ENCODE measurements at regions not wholly inside any gene's neighbourhood (a gene's known extent, or its start where the extent isn't known, plus 50 kb on each side); places are given as distances from the start of the nearest gene placed in this dataset.

GRCh38 chr4:10750714-10751113, 66.1 kb upstream of the CLNK start:
- ATAC-seq (replicated peaks; ENCODE audit: extremely low read depth, poor library complexity, severe bottlenecking) (no peak), DNase-seq (ENCODE audit: low spot score in 2 of 2) (no peak)
- H3K4me1 Mint-ChIP-seq, result no peaks in the 10 kb centered on the region
- no peak overlapping the region for H3K4me3 Mint-ChIP-seq
- peaks cover 5% of the 10 kb centered on the region for H3K9me3 Mint-ChIP-seq
- no peaks in the 10 kb centered on the region for H3K36me3 Mint-ChIP-seq (ENCODE audit: insufficient read depth)
- H3K27me3 Mint-ChIP-seq, result no peaks in the 10 kb centered on the region
- H3K27ac Mint-ChIP-seq (ENCODE audit: low read depth), result no peak overlapping the region

GRCh38 chr4:10747186-10747585, 62.6 kb upstream of the CLNK start:
- DNase-seq (ENCODE audit: low spot score in 2 of 2), result no peak
- Mint-ChIP-seq H3K9me3 (peaks cover 5% of the 10 kb centered on the region), H3K27ac (ENCODE audit: low read depth) (no peak overlapping the region), H3K36me3 (ENCODE audit: insufficient read depth) (no peaks in the 10 kb centered on the region), H3K4me1 (no peaks in the 10 kb centered on the region), H3K4me3 (no peak overlapping the region), H3K27me3 (no peaks in the 10 kb centered on the region)
- ATAC-seq (replicated peaks; ENCODE audit: extremely low read depth, poor library complexity, severe bottlenecking), result peak; percentile 10

- Mint-ChIP-seq H3K9me3 (peaks cover 5% of the 10 kb centered on the region), H3K27me3 (no peaks in the 10 kb centered on the region), H3K36me3 (ENCODE audit: insufficient read depth) (no peaks in the 10 kb centered on the region), H3K4me1 (no peaks in the 10 kb centered on the region), H3K27ac (ENCODE audit: low read depth) (no peak overlapping the region), H3K4me3 (no peak overlapping the region)
- DNase-seq (ENCODE audit: low spot score in 2 of 2), result no peak
- ATAC-seq (replicated peaks; ENCODE audit: extremely low read depth, poor library complexity, severe bottlenecking), result no peak
These were observed 62.0 kb upstream of the CLNK start for GRCh38 chr4:10746371-10747171.

GRCh38 chr4:10743357-10743756, 58.8 kb upstream of the CLNK start:
- no peak overlapping the region for H3K4me3 Mint-ChIP-seq
- no peak for ATAC-seq (replicated peaks; ENCODE audit: extremely low read depth, poor library complexity, severe bottlenecking)
- H3K27ac Mint-ChIP-seq (ENCODE audit: low read depth), result no peak overlapping the region
- H3K9me3 Mint-ChIP-seq, result no peaks in the 10 kb centered on the region
- H3K36me3 Mint-ChIP-seq (ENCODE audit: insufficient read depth), result no peaks in the 10 kb centered on the region
- H3K4me1 Mint-ChIP-seq, result no peaks in the 10 kb centered on the region
- no peaks in the 10 kb centered on the region for H3K27me3 Mint-ChIP-seq
- no peak for DNase-seq (ENCODE audit: low spot score in 2 of 2)

GRCh38 chr4:10741961-10742699, 57.6 kb upstream of the CLNK start:
- no peak overlapping the region for H3K4me3 Mint-ChIP-seq
- no peak overlapping the region for H3K27ac Mint-ChIP-seq (ENCODE audit: low read depth)
- H3K9me3 Mint-ChIP-seq, result no peaks in the 10 kb centered on the region
- DNase-seq (ENCODE audit: low spot score in 2 of 2), result no peak
- no peaks in the 10 kb centered on the region for H3K27me3 Mint-ChIP-seq
- no peak for ATAC-seq (replicated peaks; ENCODE audit: extremely low read depth, poor library complexity, severe bottlenecking)
- H3K4me1 Mint-ChIP-seq, result no peaks in the 10 kb centered on the region
- H3K36me3 Mint-ChIP-seq (ENCODE audit: insufficient read depth), result no peaks in the 10 kb centered on the region

GRCh38 chr4:10740891-10741620, 56.5 kb upstream of the CLNK start:
- Mint-ChIP-seq H3K4me1 (no peaks in the 10 kb centered on the region), H3K27me3 (no peaks in the 10 kb centered on the region), H3K9me3 (no peaks in the 10 kb centered on the region), H3K4me3 (no peak overlapping the region), H3K27ac (ENCODE audit: low read depth) (no peak overlapping the region), H3K36me3 (ENCODE audit: insufficient read depth) (no peaks in the 10 kb centered on the region)
- DNase-seq (ENCODE audit: low spot score in 2 of 2) (no peak), ATAC-seq (replicated peaks; ENCODE audit: extremely low read depth, poor library complexity, severe bottlenecking) (no peak)

- no peaks in the 10 kb centered on the region for H3K36me3 Mint-ChIP-seq (ENCODE audit: insufficient read depth)
- H3K4me3 Mint-ChIP-seq, result no peak overlapping the region
- no peaks in the 10 kb centered on the region for H3K4me1 Mint-ChIP-seq
- H3K9me3 Mint-ChIP-seq, result no peaks in the 10 kb centered on the region
- no peak for ATAC-seq (replicated peaks; ENCODE audit: extremely low read depth, poor library complexity, severe bottlenecking)
- H3K27me3 Mint-ChIP-seq, result no peaks in the 10 kb centered on the region
- DNase-seq (ENCODE audit: low spot score in 2 of 2), result no peak
- no peak overlapping the region for H3K27ac Mint-ChIP-seq (ENCODE audit: low read depth)
These were observed 55.7 kb upstream of the CLNK start for GRCh38 chr4:10740251-10740650.

- H3K4me3 Mint-ChIP-seq, result no peak overlapping the region
- no peak for DNase-seq (ENCODE audit: low spot score in 2 of 2)
- H3K36me3 Mint-ChIP-seq (ENCODE audit: insufficient read depth), result no peaks in the 10 kb centered on the region
- H3K4me1 Mint-ChIP-seq, result no peaks in the 10 kb centered on the region
- no peaks in the 10 kb centered on the region for H3K9me3 Mint-ChIP-seq
- H3K27me3 Mint-ChIP-seq, result peaks cover 5% of the 10 kb centered on the region
- no peak overlapping the region for H3K27ac Mint-ChIP-seq (ENCODE audit: low read depth)
- no peak for ATAC-seq (replicated peaks; ENCODE audit: extremely low read depth, poor library complexity, severe bottlenecking)
These were observed 54.4 kb upstream of the CLNK start for GRCh38 chr4:10738826-10739489.

- Mint-ChIP-seq H3K27me3 (peaks cover 20% of the 10 kb centered on the region), H3K4me3 (no peak overlapping the region), H3K4me1 (peaks cover 6% of the 10 kb centered on the region), H3K9me3 (no peaks in the 10 kb centered on the region), H3K27ac (ENCODE audit: low read depth) (no peak overlapping the region), H3K36me3 (ENCODE audit: insufficient read depth) (no peaks in the 10 kb centered on the region)
- ATAC-seq (replicated peaks; ENCODE audit: extremely low read depth, poor library complexity, severe bottlenecking) (no peak), DNase-seq (ENCODE audit: low spot score in 2 of 2) (no peak)
These were observed 52.8 kb upstream of the CLNK start for GRCh38 chr4:10737337-10737736.

- peaks cover 6% of the 10 kb centered on the region for H3K4me1 Mint-ChIP-seq
- ATAC-seq (replicated peaks; ENCODE audit: extremely low read depth, poor library complexity, severe bottlenecking) (no peak), DNase-seq (ENCODE audit: low spot score in 2 of 2) (no peak)
- no peaks in the 10 kb centered on the region for H3K36me3 Mint-ChIP-seq (ENCODE audit: insufficient read depth)
- H3K9me3 Mint-ChIP-seq, result no peaks in the 10 kb centered on the region
- no peak overlapping the region for H3K4me3 Mint-ChIP-seq
- H3K27me3 Mint-ChIP-seq, result peaks cover 25% of the 10 kb centered on the region
- no peak overlapping the region for H3K27ac Mint-ChIP-seq (ENCODE audit: low read depth)
These were observed 52.3 kb upstream of the CLNK start for GRCh38 chr4:10736895-10737294.

- Mint-ChIP-seq H3K4me1 (peaks cover 6% of the 10 kb centered on the region), H3K27ac (ENCODE audit: low read depth) (no peak overlapping the region), H3K9me3 (no peaks in the 10 kb centered on the region), H3K36me3 (ENCODE audit: insufficient read depth) (no peaks in the 10 kb centered on the region), H3K27me3 (peaks cover 31% of the 10 kb centered on the region), H3K4me3 (no peak overlapping the region)
- DNase-seq (ENCODE audit: low spot score in 2 of 2) (no peak), ATAC-seq (replicated peaks; ENCODE audit: extremely low read depth, poor library complexity, severe bottlenecking) (no peak)
These were observed 51.7 kb upstream of the CLNK start for GRCh38 chr4:10736266-10736665.

GRCh38 chr4:10734697-10735096, 50.1 kb upstream of the CLNK start:
- H3K9me3 Mint-ChIP-seq, result no peaks in the 10 kb centered on the region
- H3K27ac Mint-ChIP-seq (ENCODE audit: low read depth), result no peak overlapping the region
- no peak for ATAC-seq (replicated peaks; ENCODE audit: extremely low read depth, poor library complexity, severe bottlenecking)
- no peak for DNase-seq (ENCODE audit: low spot score in 2 of 2)
- H3K4me1 Mint-ChIP-seq, result peaks cover 6% of the 10 kb centered on the region
- H3K36me3 Mint-ChIP-seq (ENCODE audit: insufficient read depth), result peaks cover 1% of the 10 kb centered on the region
- H3K4me3 Mint-ChIP-seq, result no peak overlapping the region
- peaks cover 42% of the 10 kb centered on the region for H3K27me3 Mint-ChIP-seq

Measured in central memory CD8-positive, alpha-beta T cell (primary cell).